Keratinocyte (primary cell): ENCODE measurements at regions not wholly inside any gene's neighbourhood (a gene's known extent, or its start where the extent isn't known, plus 50 kb on each side); places are given as distances from the start of the nearest gene placed in this dataset.

ENCODE experiments used
- CTCF ChIP-seq, 3 experiments: IDR thresholded peaks in 1 of 3; conservative IDR thresholded peaks in 1 of 3; optimal IDR thresholded peaks in 1 of 3; 2 replicates in 2 of 3; 3 replicates in 1 of 3; pipeline versions ENCODE3 to v1.5.1; 2011; ENCODE audit warnings: low read length in 3 of 3, mild to moderate bottlenecking in 3 of 3, moderate library complexity in 2 of 3, control low read depth in 1 of 3, inconsistent platforms in 1 of 3; ENCODE audit not compliant: insufficient read depth in 2 of 3; ENCODE audit errors: extremely low read depth in 1 of 3
- EZH2 ChIP-seq: IDR thresholded peaks from one replicate; pipeline ENCODE4 v1.6.1; 2012; ENCODE audit warnings: inconsistent platforms, mild to moderate bottlenecking, low read length, moderate library complexity

GRCh38 chr10:113480851-113481502 is 71.9 kb upstream of the HABP2 start:
- no peak for TF ChIP-seq CTCF (optimal IDR thresholded peaks at IDR 0.05 in 1 of 3, IDR thresholded peaks at IDR 0.05 in 1 of 3, conservative IDR thresholded peaks at IDR 0.05 in 1 of 3; ENCODE audit: extremely low read depth in 1 of 3, insufficient read depth in 2 of 3, low read length in 3 of 3)
- no peak for TF ChIP-seq EZH2
